ENCODE measurements at regions not wholly inside any gene's neighbourhood (a gene's known extent, or its start where the extent isn't known, plus 50 kb on each side); places are given as distances from the start of the nearest gene placed in this dataset.
"Not testable (repeated sequence)": the region's sequence is repeated elsewhere in the genome, so short reads cannot be mapped to it uniquely, and the experiment has no call there.

GRCh38 chr3:31196881-31197364 is 302.5 kb upstream of the GADL1 start:
- no peak for DNase-seq

GRCh38 chr3:31197941-31198340 is 303.5 kb upstream of the GADL1 start:
- Histone ChIP-seq H3K4me1 (peaks cover 0 to 11% (median 0%) of the 10 kb centered on the region in 4 donors), H3K36me3 (no peaks in the 10 kb centered on the region), H3K27me3 (no peaks in the 10 kb centered on the region), H3K27ac (peak overlapping the region in 1 of 4 donors; percentile 34), H3K9me3 (no peaks in the 10 kb centered on the region), H3K4me3 (no peak overlapping the region)
- peak in 2 of 3 donors; percentile 56 to 59 for DNase-seq
- TF ChIP-seq POLR2A (IDR thresholded peaks at IDR 0.05) = no peak

More at GRCh38 chr3:31196881-31197364, 302.5 kb upstream of the GADL1 start:
- TF ChIP-seq POLR2A (IDR thresholded peaks at IDR 0.05) = no peak
- H3K9me3 ChIP-seq = no peaks in the 10 kb centered on the region
- no peak overlapping the region for H3K27ac ChIP-seq
- H3K4me3 ChIP-seq = no peak overlapping the region
- H3K27me3 ChIP-seq = no peaks in the 10 kb centered on the region
- peaks cover 0 to 11% (median 0%) of the 10 kb centered on the region in 4 donors for H3K4me1 ChIP-seq
- no peaks in the 10 kb centered on the region for H3K36me3 ChIP-seq

GRCh38 chr3:31198890-31199289 is 304.4 kb upstream of the GADL1 start:
- TF ChIP-seq POLR2A (IDR thresholded peaks at IDR 0.05) = no peak
- no peak for TF ChIP-seq CTCF (IDR thresholded peaks at IDR 0.05)
- Histone ChIP-seq H3K27ac (no peak overlapping the region), H3K4me1 (peaks cover 0 to 15% (median 0%) of the 10 kb centered on the region in 4 donors), H3K36me3 (no peaks in the 10 kb centered on the region), H3K27me3 (no peaks in the 10 kb centered on the region), H3K4me3 (no peak overlapping the region), H3K9me3 (no peaks in the 10 kb centered on the region)
- DNase-seq = no peak

GRCh38 chr3:31203960-31204795 is 309.7 kb upstream of the GADL1 start:
- H3K27me3 ChIP-seq = no peaks in the 10 kb centered on the region
- no peaks in the 10 kb centered on the region for H3K9me3 ChIP-seq
- TF ChIP-seq CTCF (IDR thresholded peaks at IDR 0.05) (no peak), POLR2A (IDR thresholded peaks at IDR 0.05) (no peak)
- H3K4me3 ChIP-seq = no peak overlapping the region
- no peak for DNase-seq
- no peaks in the 10 kb centered on the region for H3K36me3 ChIP-seq
- H3K27ac ChIP-seq = peak overlapping the region in 2 of 4 donors; percentile 56 to 58
- H3K4me1 ChIP-seq = peaks cover 0 to 7% (median 0%) of the 10 kb centered on the region in 4 donors

- not testable (repeated sequence) for H3K9me3 ChIP-seq, H3K27me3 ChIP-seq, H3K4me3 ChIP-seq, H3K4me1 ChIP-seq, H3K36me3 ChIP-seq, DNase-seq
- peak overlapping the region in 2 of 4 donors; percentile 56 to 58 for H3K27ac ChIP-seq
These were observed 310.3 kb upstream of the GADL1 start for GRCh38 chr3:31204796-31205056.

- Histone ChIP-seq H3K9me3 (no peaks in the 10 kb centered on the region), H3K27me3 (no peaks in the 10 kb centered on the region), H3K27ac (no peak overlapping the region), H3K4me3 (no peak overlapping the region), H3K4me1 (no peaks in the 10 kb centered on the region), H3K36me3 (no peaks in the 10 kb centered on the region)
- DNase-seq = no peak
- no peak for TF ChIP-seq CTCF (IDR thresholded peaks at IDR 0.05)
- no peak for TF ChIP-seq POLR2A (IDR thresholded peaks at IDR 0.05)
These were observed 315.7 kb upstream of the GADL1 start for GRCh38 chr3:31210068-31210645.

GRCh38 chr3:31213869-31214486 is 318.7 kb upstream of the STT3B start:
- DNase-seq = peak in 2 of 3 donors; percentile 61 to 84
- H3K27ac ChIP-seq = no peak overlapping the region
- TF ChIP-seq POLR2A (IDR thresholded peaks at IDR 0.05) (no peak), CTCF (IDR thresholded peaks at IDR 0.05) (no peak)
- no peaks in the 10 kb centered on the region for H3K4me1 ChIP-seq
- no peaks in the 10 kb centered on the region for H3K27me3 ChIP-seq
- H3K9me3 ChIP-seq = no peaks in the 10 kb centered on the region
- H3K4me3 ChIP-seq = no peak overlapping the region
- no peaks in the 10 kb centered on the region for H3K36me3 ChIP-seq

Measured in Peyer's patch (tissue), 4 donors.